ENCODE measurements at regions not wholly inside any gene's neighbourhood (a gene's known extent, or its start where the extent isn't known, plus 50 kb on each side); places are given as distances from the start of the nearest gene placed in this dataset.
"Not testable (repeated sequence)": the region's sequence is repeated elsewhere in the genome, so short reads cannot be mapped to it uniquely, and the experiment has no call there.

GRCh38 chr3:82122554-82123345, 361.3 kb upstream of the GBE1 start:
- no CpG with 5 or more reads among the region's 7 CpGs for WGBS (ENCODE audit: extremely low coverage, insufficient coverage, insufficient read length)
- no peaks in the 10 kb centered on the region for H3K4me1 ChIP-seq (ENCODE audit: control insufficient read depth in 1 of 2, insufficient read depth in 2 of 2, low read length in 2 of 2)
- no peak overlapping the region for H3K18ac ChIP-seq (ENCODE audit: low read length)
- no peaks in the 10 kb centered on the region for H3K9me3 ChIP-seq (ENCODE audit: insufficient read depth, low read depth, low read length)
- H3K4me2 ChIP-seq (ENCODE audit: low read length): no peak overlapping the region
- no peak overlapping the region for H4K8ac ChIP-seq (ENCODE audit: low read depth, low read length)
- no peak overlapping the region for H4K91ac ChIP-seq (ENCODE audit: low read depth, low read length)
- no peak overlapping the region for H3K27ac ChIP-seq (ENCODE audit: low read depth, low read length)
- no peaks in the 10 kb centered on the region for H3K27me3 ChIP-seq (ENCODE audit: insufficient read depth, low read length)
- H3K23ac ChIP-seq (ENCODE audit: low read length): no peak overlapping the region
- no peak overlapping the region for H3K9ac ChIP-seq (ENCODE audit: low read length)
- no peak overlapping the region for H2AK5ac ChIP-seq (ENCODE audit: low read length)
- no peak overlapping the region for H2AFZ ChIP-seq (ENCODE audit: insufficient read depth, low read length, poor library complexity)
- H2BK120ac ChIP-seq (ENCODE audit: insufficient read depth, low read length, poor library complexity): no peak overlapping the region
- H3K4me3 ChIP-seq (ENCODE audit: low read depth, low read length): no peak overlapping the region
- H3K79me2 ChIP-seq (ENCODE audit: control insufficient read depth, insufficient read depth, low read length, poor library complexity): no peaks in the 10 kb centered on the region
- H2BK12ac ChIP-seq (ENCODE audit: low read length): no peak overlapping the region
- H3K36me3 ChIP-seq (ENCODE audit: control insufficient read depth in 1 of 2, insufficient read depth in 2 of 2, low read length in 2 of 2): no peaks in the 10 kb centered on the region
- no peak overlapping the region for H4K12ac ChIP-seq (ENCODE audit: low read depth, low read length)
- DNase-seq: no peak
- H3K4ac ChIP-seq (ENCODE audit: low read depth, low read length): no peak overlapping the region
- H3K14ac ChIP-seq (ENCODE audit: low read length): no peak overlapping the region
- no peak overlapping the region for H2BK5ac ChIP-seq (ENCODE audit: low read depth, low read length, poor library complexity)
- H3K79me1 ChIP-seq (ENCODE audit: low read length): no peaks in the 10 kb centered on the region

- Histone ChIP-seq H3K14ac (ENCODE audit: low read length) (no peak overlapping the region), H3K9me3 (ENCODE audit: insufficient read depth, low read depth, low read length) (peaks cover 7% of the 10 kb centered on the region), H3K4me2 (ENCODE audit: low read length) (no peak overlapping the region), H3K4ac (ENCODE audit: low read depth, low read length) (no peak overlapping the region), H2BK12ac (ENCODE audit: low read length) (no peak overlapping the region), H4K8ac (ENCODE audit: low read depth, low read length) (no peak overlapping the region), H4K12ac (ENCODE audit: low read depth, low read length) (no peak overlapping the region), H3K79me2 (ENCODE audit: control insufficient read depth, insufficient read depth, low read length, poor library complexity) (no peaks in the 10 kb centered on the region), H2AK5ac (ENCODE audit: low read length) (no peak overlapping the region), H2BK5ac (ENCODE audit: low read depth, low read length, poor library complexity) (no peak overlapping the region), H2AFZ (ENCODE audit: insufficient read depth, low read length, poor library complexity) (no peak overlapping the region), H3K18ac (ENCODE audit: low read length) (no peak overlapping the region), H2BK120ac (ENCODE audit: insufficient read depth, low read length, poor library complexity) (no peak overlapping the region), H3K27ac (ENCODE audit: low read depth, low read length) (no peak overlapping the region), H3K4me1 (ENCODE audit: control insufficient read depth in 1 of 2, insufficient read depth in 2 of 2, low read length in 2 of 2) (no peaks in the 10 kb centered on the region), H3K9ac (ENCODE audit: low read length) (no peak overlapping the region), H3K23ac (ENCODE audit: low read length) (no peak overlapping the region), H3K4me3 (ENCODE audit: low read depth, low read length) (no peak overlapping the region), H3K79me1 (ENCODE audit: low read length) (no peaks in the 10 kb centered on the region), H4K91ac (ENCODE audit: low read depth, low read length) (no peak overlapping the region), H3K27me3 (ENCODE audit: insufficient read depth, low read length) (no peaks in the 10 kb centered on the region), H3K36me3 (ENCODE audit: control insufficient read depth in 1 of 2, insufficient read depth in 2 of 2, low read length in 2 of 2) (no peaks in the 10 kb centered on the region)
- no peak for DNase-seq
- WGBS (ENCODE audit: extremely low coverage, insufficient coverage, insufficient read length): no CpG with 5 or more reads among the region's 6 CpGs
These were observed 353.1 kb upstream of the GBE1 start for GRCh38 chr3:82114589-82114988.

- not testable (repeated sequence) for H4K8ac ChIP-seq (ENCODE audit: low read depth, low read length); H2AFZ ChIP-seq (ENCODE audit: insufficient read depth, low read length, poor library complexity); H3K79me2 ChIP-seq (ENCODE audit: control insufficient read depth, insufficient read depth, low read length, poor library complexity); H3K14ac ChIP-seq (ENCODE audit: low read length); H3K9me3 ChIP-seq (ENCODE audit: insufficient read depth, low read depth, low read length); H3K4me3 ChIP-seq (ENCODE audit: low read depth, low read length); H3K27ac ChIP-seq (ENCODE audit: low read depth, low read length); H3K9ac ChIP-seq (ENCODE audit: low read length); H3K79me1 ChIP-seq (ENCODE audit: low read length); H4K91ac ChIP-seq (ENCODE audit: low read depth, low read length); H3K4ac ChIP-seq (ENCODE audit: low read depth, low read length); H2BK120ac ChIP-seq (ENCODE audit: insufficient read depth, low read length, poor library complexity); H3K23ac ChIP-seq (ENCODE audit: low read length); H2BK12ac ChIP-seq (ENCODE audit: low read length); DNase-seq; H2AK5ac ChIP-seq (ENCODE audit: low read length); H3K18ac ChIP-seq (ENCODE audit: low read length); H3K36me3 ChIP-seq (ENCODE audit: control insufficient read depth in 1 of 2, insufficient read depth in 2 of 2, low read length in 2 of 2); H3K4me1 ChIP-seq (ENCODE audit: control insufficient read depth in 1 of 2, insufficient read depth in 2 of 2, low read length in 2 of 2); H4K12ac ChIP-seq (ENCODE audit: low read depth, low read length); H3K4me2 ChIP-seq (ENCODE audit: low read length); H3K27me3 ChIP-seq (ENCODE audit: insufficient read depth, low read length); H2BK5ac ChIP-seq (ENCODE audit: low read depth, low read length, poor library complexity)
- no CpG with 5 or more reads among the region's 14 CpGs for WGBS (ENCODE audit: extremely low coverage, insufficient coverage, insufficient read length)
These were observed 349.3 kb upstream of the GBE1 start for GRCh38 chr3:82110721-82111120.

GRCh38 chr3:82103241-82103640, 341.8 kb upstream of the GBE1 start:
- H3K23ac ChIP-seq (ENCODE audit: low read length): no peak overlapping the region
- WGBS (ENCODE audit: extremely low coverage, insufficient coverage, insufficient read length): no CpG with 5 or more reads among the region's 1 CpG

More at GRCh38 chr3:82103241-82103640, 341.8 kb upstream of the GBE1 start:
- Histone ChIP-seq H3K4me2 (ENCODE audit: low read length) (no peak overlapping the region), H3K4ac (ENCODE audit: low read depth, low read length) (no peak overlapping the region), H3K79me1 (ENCODE audit: low read length) (no peaks in the 10 kb centered on the region), H3K14ac (ENCODE audit: low read length) (no peak overlapping the region), H4K8ac (ENCODE audit: low read depth, low read length) (no peak overlapping the region), H4K91ac (ENCODE audit: low read depth, low read length) (no peak overlapping the region), H2BK120ac (ENCODE audit: insufficient read depth, low read length, poor library complexity) (no peak overlapping the region), H3K79me2 (ENCODE audit: control insufficient read depth, insufficient read depth, low read length, poor library complexity) (no peaks in the 10 kb centered on the region), H3K9ac (ENCODE audit: low read length) (no peak overlapping the region), H3K36me3 (ENCODE audit: control insufficient read depth in 1 of 2, insufficient read depth in 2 of 2, low read length in 2 of 2) (no peaks in the 10 kb centered on the region), H4K12ac (ENCODE audit: low read depth, low read length) (no peak overlapping the region), H3K9me3 (ENCODE audit: insufficient read depth, low read depth, low read length) (no peaks in the 10 kb centered on the region), H3K18ac (ENCODE audit: low read length) (no peak overlapping the region), H2AK5ac (ENCODE audit: low read length) (no peak overlapping the region), H2BK12ac (ENCODE audit: low read length) (no peak overlapping the region), H3K4me1 (ENCODE audit: control insufficient read depth in 1 of 2, insufficient read depth in 2 of 2, low read length in 2 of 2) (no peaks in the 10 kb centered on the region), H3K27ac (ENCODE audit: low read depth, low read length) (no peak overlapping the region), H3K27me3 (ENCODE audit: insufficient read depth, low read length) (no peaks in the 10 kb centered on the region), H2BK5ac (ENCODE audit: low read depth, low read length, poor library complexity) (no peak overlapping the region), H2AFZ (ENCODE audit: insufficient read depth, low read length, poor library complexity) (no peak overlapping the region), H3K4me3 (ENCODE audit: low read depth, low read length) (no peak overlapping the region)
- no peak for DNase-seq

Measured in trophoblast cell (in vitro differentiated cells and primary cell).